HCT116 (cell line): ENCODE measurements at regions not wholly inside any gene's neighbourhood (a gene's known extent, or its start where the extent isn't known, plus 50 kb on each side); places are given as distances from the start of the nearest gene placed in this dataset.

Experiments used
- ATAC-seq: fragments of 200-7000 bp; cut with Tn5 transposase; 2 replicates; pipeline ENCODE4 v1.9.1; 2020; ENCODE audit warnings: mild to moderate bottlenecking, moderate library complexity
- BruUV-seq: library from RNA; stranded (reverse); fragments of 400-500 nt; replicated peaks from 2 replicates; lab custom pipeline; 2021; lab: Mats Ljungman, UMichigan
- CTCF ChIA-PET: fragments of 300-600 bp; sonication (Branson Sonifier 250); formaldehyde crosslinking; loops from one replicate; lab custom pipeline; 2021; ENCODE audit warnings: antibody characterized with exemption; lab: Charles Lee
- POLR2A ChIA-PET: fragments of 300-600, 350-600 bp; sonication (Branson Sonifier 250); formaldehyde crosslinking; loops from one replicate; lab custom pipeline; 2021; ENCODE audit warnings: antibody characterized with exemption; lab: Charles Lee
- RAD21 ChIA-PET, 2 experiments: fragments of 300-600 bp; sonication (Branson Sonifier 250); formaldehyde crosslinking; loops; one replicate each; lab custom pipeline; 2023; ENCODE audit warnings: low total read pairs in 2 of 2; ENCODE audit not compliant: uncharacterized antibody in 2 of 2, unreplicated experiment in 2 of 2, low non-redundant PET in 1 of 2; lab: Charles Lee
- DNase-seq: peaks from one replicate; pipeline ENCODE4 v3.0.0-alpha.2; 2010; ENCODE audit warnings: low read depth, low spot score
- H2AFZ ChIP-seq: fragments of 200-600 bp; shearing (Covaris generic), sonication (generic); 2 replicates; pipeline ENCODE4 v1.6.1; 2017; ENCODE audit warnings: low read depth, mixed run types, mixed read lengths, antibody characterized with exemption, low read length; ENCODE audit not compliant: poor library complexity, severe bottlenecking
- H3K27ac ChIP-seq: 2 replicates; pipeline ENCODE4 v1.5.1; 2012; ENCODE audit warnings: low read depth, low read length
- H3K27me3 ChIP-seq: fragments of 200-600 bp; sonication (generic); 2 replicates; pipeline ENCODE4 v1.6.1; 2016; ENCODE audit warnings: mixed run types, low read length, mixed read lengths; ENCODE audit not compliant: insufficient read depth
- H3K36me3 ChIP-seq, 2 experiments: fragments of 200-500 bp in 1 of 2; fragments of 200-600 bp in 1 of 2; sonication (Bioruptor generic) in 1 of 2; sonication (generic) in 1 of 2; 2 replicates each; pipeline versions ENCODE4 v1.5.1 to v1.6.1; 2014 to 2016; ENCODE audit warnings: low read length in 2 of 2, inconsistent platforms in 1 of 2, mixed read lengths in 1 of 2, mixed run types in 1 of 2; ENCODE audit not compliant: insufficient read depth in 2 of 2, control insufficient read depth in 1 of 2
- H3K4me1 ChIP-seq, 2 experiments: fragments of 200-600 bp in 1 of 2; sonication (generic) in 1 of 2; 2 replicates each; pipeline versions ENCODE4 v1.5.1 to v1.6.1; 2012 to 2017; ENCODE audit warnings: low read length in 2 of 2, inconsistent platforms in 1 of 2, mild to moderate bottlenecking in 1 of 2, mixed read lengths in 1 of 2, mixed run types in 1 of 2, moderate library complexity in 1 of 2; ENCODE audit not compliant: insufficient read depth in 2 of 2, control insufficient read depth in 1 of 2
- H3K4me2 ChIP-seq: fragments of 200-600 bp; sonication (generic); 2 replicates; pipeline ENCODE4 v1.6.1; 2017; ENCODE audit warnings: mixed run types, low read length, mixed read lengths
- H3K4me3 ChIP-seq, 2 experiments: fragments of 200-600 bp in 1 of 2; sonication (generic) in 1 of 2; replicated peaks in 1 of 2; 2 replicates each; pipeline ENCODE4 v1.5.1; 2011 to 2016; ENCODE audit warnings: low read length in 2 of 2, control low read depth in 1 of 2, low read depth in 1 of 2, mild to moderate bottlenecking in 1 of 2, mixed read lengths in 1 of 2, mixed run types in 1 of 2
- H3K79me2 ChIP-seq: fragments of 200-600 bp; sonication (generic); 2 replicates; pipeline ENCODE4 v1.6.1; 2017; ENCODE audit warnings: mild to moderate bottlenecking, mixed run types, low read length, moderate library complexity, mixed read lengths; ENCODE audit not compliant: insufficient read depth
- H3K9ac ChIP-seq: fragments of 200-600 bp; sonication (generic); 2 replicates; pipeline ENCODE4 v1.6.1; 2016; ENCODE audit warnings: low read length, mixed read lengths
- H3K9me2 ChIP-seq: fragments of 200-600 bp; sonication (generic), shearing (Covaris generic); 2 replicates; pipeline ENCODE4 v1.6.1; 2017; ENCODE audit warnings: mixed run types, mild to moderate bottlenecking, moderate library complexity; ENCODE audit not compliant: insufficient read depth
- H3K9me3 ChIP-seq, 2 experiments: fragments of 200-500 bp in 1 of 2; fragments of 200-600 bp in 1 of 2; sonication (Bioruptor generic) in 1 of 2; sonication (generic) in 1 of 2; 2 replicates each; pipeline ENCODE4 v1.6.1; 2014 to 2017; ENCODE audit warnings: low read length in 2 of 2, mixed read lengths in 2 of 2, inconsistent platforms in 1 of 2, low read depth in 1 of 2, mild to moderate bottlenecking in 1 of 2, mixed run types in 1 of 2, moderate library complexity in 1 of 2; ENCODE audit not compliant: control insufficient read depth in 1 of 2, insufficient read depth in 1 of 2
- H4K20me1 ChIP-seq: fragments of 200-600 bp; sonication (generic), shearing (Covaris generic); 2 replicates; pipeline ENCODE4 v1.6.1; 2017; ENCODE audit warnings: mixed run types, mild to moderate bottlenecking, moderate library complexity; ENCODE audit not compliant: insufficient read depth
- ATF3 ChIP-seq: IDR thresholded peaks from 2 replicates; pipeline ENCODE4 v1.6.1; 2012
- CTCF ChIP-seq, 3 experiments: fragments of 200-600 bp in 1 of 3; sonication (generic) in 1 of 3; IDR thresholded peaks in 2 of 3; conservative IDR thresholded peaks in 1 of 3; 2 replicates each; pipeline ENCODE4 v1.5.1; 2012 to 2017; ENCODE audit warnings: low read depth in 2 of 3, low read length in 2 of 3, antibody characterized with exemption in 1 of 3, borderline replicate concordance in 1 of 3, control low read depth in 1 of 3, mild to moderate bottlenecking in 1 of 3, mixed read lengths in 1 of 3, mixed run types in 1 of 3, moderate library complexity in 1 of 3; ENCODE audit not compliant: insufficient read depth in 1 of 3
- EGR1 ChIP-seq: IDR thresholded peaks from 2 replicates; pipeline ENCODE4 v1.6.1; 2012; ENCODE audit warnings: low read depth
- ELF1 ChIP-seq: IDR thresholded peaks from 2 replicates; pipeline ENCODE4 v1.6.1; 2012; ENCODE audit warnings: low read depth, borderline replicate concordance
- EZH2 ChIP-seq: fragments of 200-600 bp; sonication (generic); IDR thresholded peaks from 2 replicates; pipeline ENCODE4 v1.6.1; 2017; ENCODE audit warnings: antibody characterized with exemption, mixed run types
- FOSL1 ChIP-seq: IDR thresholded peaks from 2 replicates; pipeline ENCODE4 v1.6.1; 2012; ENCODE audit warnings: low read depth
- JUND ChIP-seq: IDR thresholded peaks from 2 replicates; pipeline ENCODE4 v1.6.1; 2012
- POLR2A ChIP-seq: IDR thresholded peaks from 2 replicates; pipeline ENCODE4 v1.7.0; 2011; ENCODE audit warnings: borderline replicate concordance; ENCODE audit not compliant: insufficient read depth, insufficient read length; ENCODE audit errors: extremely low read depth
- SIN3A ChIP-seq: IDR thresholded peaks from 2 replicates; pipeline ENCODE4 v1.6.1; 2012; ENCODE audit warnings: low read depth
- SRF ChIP-seq: IDR thresholded peaks from 2 replicates; pipeline ENCODE4 v1.6.1; 2012; ENCODE audit warnings: low read depth
- YY1 ChIP-seq: IDR thresholded peaks from 2 replicates; pipeline ENCODE4 v1.6.1; 2011; ENCODE audit warnings: low read length, low read depth, moderate library complexity, mild to moderate bottlenecking; ENCODE audit not compliant: insufficient replicate concordance; ENCODE audit errors: extremely low read depth
- intact Hi-C: fragments of 100-400 bp; cut with micrococcal nuclease; formaldehyde crosslinking; loops from 2 replicates; pipeline ENCODE4 v1.10.0; 2022
- TF ChIP-seq, protein P1 (sequence below): IDR thresholded peaks from 2 replicates; pipeline ENCODE4 v1.6.1; 2012; ENCODE audit warnings: low read depth

- ChIA-PET RAD21 (no interaction called here), POLR2A (no interaction called here), CTCF (no interaction called here)
- no peak overlapping the region for H3K27ac ChIP-seq
- no TSS peak for BruUV-seq
- no peaks in the 10 kb centered on the region for H3K36me3 ChIP-seq
- no peaks in the 10 kb centered on the region for H3K9me2 ChIP-seq
- no peaks in the 10 kb centered on the region for H4K20me1 ChIP-seq
- TF ChIP-seq EGR1 = no peak
- no peak for TF ChIP-seq EZH2
- TF ChIP-seq JUND = no peak
- no peak for TF ChIP-seq SRF
- TF ChIP-seq CTCF (IDR thresholded peaks at IDR 0.05 in 2 of 3, conservative IDR thresholded peaks at IDR 0.05 in 1 of 3; ENCODE audit: borderline replicate concordance in 1 of 3, insufficient read depth in 1 of 3, low read depth in 2 of 3, low read length in 2 of 3) = no peak
- TF ChIP-seq ELF1 = no peak
- no peak for TF ChIP-seq SIN3A
- no peak for TF ChIP-seq ATF3
- no peak for TF ChIP-seq POLR2A
- TF ChIP-seq YY1 = no peak
- TF ChIP-seq FOSL1 = no peak
- TF ChIP-seq, protein P1, sequence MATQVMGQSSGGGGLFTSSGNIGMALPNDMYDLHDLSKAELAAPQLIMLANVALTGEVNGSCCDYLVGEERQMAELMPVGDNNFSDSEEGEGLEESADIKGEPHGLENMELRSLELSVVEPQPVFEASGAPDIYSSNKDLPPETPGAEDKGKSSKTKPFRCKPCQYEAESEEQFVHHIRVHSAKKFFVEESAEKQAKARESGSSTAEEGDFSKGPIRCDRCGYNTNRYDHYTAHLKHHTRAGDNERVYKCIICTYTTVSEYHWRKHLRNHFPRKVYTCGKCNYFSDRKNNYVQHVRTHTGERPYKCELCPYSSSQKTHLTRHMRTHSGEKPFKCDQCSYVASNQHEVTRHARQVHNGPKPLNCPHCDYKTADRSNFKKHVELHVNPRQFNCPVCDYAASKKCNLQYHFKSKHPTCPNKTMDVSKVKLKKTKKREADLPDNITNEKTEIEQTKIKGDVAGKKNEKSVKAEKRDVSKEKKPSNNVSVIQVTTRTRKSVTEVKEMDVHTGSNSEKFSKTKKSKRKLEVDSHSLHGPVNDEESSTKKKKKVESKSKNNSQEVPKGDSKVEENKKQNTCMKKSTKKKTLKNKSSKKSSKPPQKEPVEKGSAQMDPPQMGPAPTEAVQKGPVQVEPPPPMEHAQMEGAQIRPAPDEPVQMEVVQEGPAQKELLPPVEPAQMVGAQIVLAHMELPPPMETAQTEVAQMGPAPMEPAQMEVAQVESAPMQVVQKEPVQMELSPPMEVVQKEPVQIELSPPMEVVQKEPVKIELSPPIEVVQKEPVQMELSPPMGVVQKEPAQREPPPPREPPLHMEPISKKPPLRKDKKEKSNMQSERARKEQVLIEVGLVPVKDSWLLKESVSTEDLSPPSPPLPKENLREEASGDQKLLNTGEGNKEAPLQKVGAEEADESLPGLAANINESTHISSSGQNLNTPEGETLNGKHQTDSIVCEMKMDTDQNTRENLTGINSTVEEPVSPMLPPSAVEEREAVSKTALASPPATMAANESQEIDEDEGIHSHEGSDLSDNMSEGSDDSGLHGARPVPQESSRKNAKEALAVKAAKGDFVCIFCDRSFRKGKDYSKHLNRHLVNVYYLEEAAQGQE = no peak
- intact Hi-C loops = no loop called here
- H3K9ac ChIP-seq = no peak overlapping the region
- H3K4me1 ChIP-seq = peaks cover 3 to 13% of the 10 kb centered on the region in 2 experiments; a peak in 3 of 4 replicates
- no peaks in the 10 kb centered on the region for H3K79me2 ChIP-seq
- ATAC-seq (no peak), DNase-seq (no peak)
- H3K4me3 ChIP-seq = no peak overlapping the region
- H3K4me2 ChIP-seq = no peak overlapping the region
- no peak overlapping the region for H2AFZ ChIP-seq
- no peaks in the 10 kb centered on the region for H3K27me3 ChIP-seq
- H3K9me3 ChIP-seq = no peaks in the 10 kb centered on the region
Observed at GRCh38 chr20:50339466-50339901, 148.9 kb downstream of the CEBPB start.
